ENCODE measurements at regions not wholly inside any gene's neighbourhood (a gene's known extent, or its start where the extent isn't known, plus 50 kb on each side); places are given as distances from the start of the nearest gene placed in this dataset.

DNA sequence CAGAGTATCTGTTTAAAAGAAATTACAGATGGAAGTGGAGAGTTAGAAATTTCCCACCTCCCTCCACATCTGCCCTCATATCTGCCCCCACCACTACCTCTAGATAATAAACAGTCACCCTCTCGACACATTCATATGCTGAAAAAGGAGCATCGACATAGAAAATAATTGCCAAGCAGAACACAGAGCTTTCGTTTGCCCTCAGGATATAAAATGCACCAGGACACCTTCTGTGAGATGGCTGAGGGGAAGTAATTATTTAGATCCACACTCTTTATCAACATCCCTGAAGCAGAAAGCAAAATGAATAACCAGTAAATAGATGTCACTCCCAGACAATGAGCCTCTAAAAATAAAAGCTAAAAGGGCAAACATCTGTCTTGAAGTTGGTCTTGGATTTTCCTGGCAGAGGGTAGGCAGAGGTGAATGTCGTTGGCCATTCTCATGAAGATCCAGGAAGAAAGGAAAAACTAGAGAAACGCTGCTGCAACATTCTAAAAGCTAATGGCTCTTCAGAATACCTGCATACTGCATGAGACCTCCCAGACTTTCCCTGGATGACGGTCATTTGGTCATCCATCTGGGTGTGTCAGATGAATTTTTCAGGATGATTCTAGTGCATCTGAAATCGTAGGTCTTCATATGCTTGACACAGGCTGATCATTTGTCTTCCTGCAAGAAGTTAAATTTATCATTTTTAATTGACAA lies 527.5 kb downstream of the RFC3 start:
- TF ChIP-seq, protein P1, sequence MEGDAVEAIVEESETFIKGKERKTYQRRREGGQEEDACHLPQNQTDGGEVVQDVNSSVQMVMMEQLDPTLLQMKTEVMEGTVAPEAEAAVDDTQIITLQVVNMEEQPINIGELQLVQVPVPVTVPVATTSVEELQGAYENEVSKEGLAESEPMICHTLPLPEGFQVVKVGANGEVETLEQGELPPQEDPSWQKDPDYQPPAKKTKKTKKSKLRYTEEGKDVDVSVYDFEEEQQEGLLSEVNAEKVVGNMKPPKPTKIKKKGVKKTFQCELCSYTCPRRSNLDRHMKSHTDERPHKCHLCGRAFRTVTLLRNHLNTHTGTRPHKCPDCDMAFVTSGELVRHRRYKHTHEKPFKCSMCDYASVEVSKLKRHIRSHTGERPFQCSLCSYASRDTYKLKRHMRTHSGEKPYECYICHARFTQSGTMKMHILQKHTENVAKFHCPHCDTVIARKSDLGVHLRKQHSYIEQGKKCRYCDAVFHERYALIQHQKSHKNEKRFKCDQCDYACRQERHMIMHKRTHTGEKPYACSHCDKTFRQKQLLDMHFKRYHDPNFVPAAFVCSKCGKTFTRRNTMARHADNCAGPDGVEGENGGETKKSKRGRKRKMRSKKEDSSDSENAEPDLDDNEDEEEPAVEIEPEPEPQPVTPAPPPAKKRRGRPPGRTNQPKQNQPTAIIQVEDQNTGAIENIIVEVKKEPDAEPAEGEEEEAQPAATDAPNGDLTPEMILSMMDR (IDR thresholded peaks at IDR 0.05; ENCODE audit: low read depth, low read length), result no peak
- H3K4me3 ChIP-seq (ENCODE audit: low read depth, low read length), result no peak overlapping the region

DNA sequence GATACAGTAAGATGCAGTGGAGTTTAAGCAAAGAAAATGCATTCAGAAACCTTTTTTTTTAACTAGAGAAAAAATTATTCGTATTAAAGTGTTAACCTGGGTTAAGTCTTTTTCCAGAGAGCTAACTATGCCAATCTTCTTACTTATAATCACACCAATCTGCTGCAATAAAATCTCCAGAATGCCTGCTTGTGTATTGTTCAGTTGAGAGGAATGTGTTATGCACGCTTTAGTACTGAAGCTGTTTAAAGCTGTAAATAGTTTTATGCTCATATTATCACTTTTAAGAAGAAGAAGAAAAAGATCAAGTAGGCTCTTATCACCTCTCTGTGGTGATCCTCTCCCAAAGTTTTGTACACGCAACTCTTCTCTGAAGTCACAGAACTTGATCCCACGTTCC lies 528.7 kb downstream of the RFC3 start:
- H3K4me3 ChIP-seq (ENCODE audit: low read depth, low read length), result no peak overlapping the region
- TF ChIP-seq, protein P1 (IDR thresholded peaks at IDR 0.05; ENCODE audit: low read depth, low read length), result no peak

DNA sequence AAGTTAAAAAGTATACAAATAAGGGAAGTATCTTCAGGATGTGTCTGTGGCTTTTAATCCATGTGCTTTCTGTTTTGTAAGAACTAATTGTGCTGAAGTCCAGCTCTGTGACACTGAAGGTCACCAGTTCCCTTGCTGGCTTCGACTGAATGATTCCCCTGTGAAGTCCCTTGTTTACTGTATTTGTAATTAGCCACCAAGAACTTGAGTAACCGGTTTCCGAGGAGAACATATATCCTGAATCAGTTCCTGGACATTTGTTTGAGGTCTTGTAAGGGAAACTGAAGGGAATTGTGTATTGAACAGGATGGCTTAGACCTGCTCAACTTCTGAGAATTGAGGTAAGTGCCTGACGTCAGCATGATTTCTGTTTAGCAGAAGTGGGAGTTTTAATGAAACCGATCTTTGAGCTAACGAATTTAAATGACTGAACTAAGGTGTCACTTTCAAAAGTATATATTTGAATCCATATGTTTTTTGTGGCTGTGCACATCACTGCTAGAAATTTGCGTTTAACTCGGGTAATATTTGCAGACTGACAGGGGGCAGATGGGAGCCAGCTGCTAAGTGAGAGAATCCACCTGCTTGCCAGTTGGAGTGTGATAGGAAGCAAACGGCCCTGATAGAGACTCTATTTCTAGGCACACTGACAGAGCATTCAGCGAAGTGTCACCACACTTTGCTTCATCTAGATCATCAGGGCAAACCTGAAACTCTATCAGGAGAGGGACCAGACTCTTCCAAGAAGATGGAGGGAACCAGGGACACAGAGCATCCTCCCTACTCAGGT lies 530.0 kb downstream of the RFC3 start:
- TF ChIP-seq, protein P1 (IDR thresholded peaks at IDR 0.05; ENCODE audit: low read depth, low read length), result no peak
- no peak overlapping the region for H3K4me3 ChIP-seq (ENCODE audit: low read depth, low read length)

DNA sequence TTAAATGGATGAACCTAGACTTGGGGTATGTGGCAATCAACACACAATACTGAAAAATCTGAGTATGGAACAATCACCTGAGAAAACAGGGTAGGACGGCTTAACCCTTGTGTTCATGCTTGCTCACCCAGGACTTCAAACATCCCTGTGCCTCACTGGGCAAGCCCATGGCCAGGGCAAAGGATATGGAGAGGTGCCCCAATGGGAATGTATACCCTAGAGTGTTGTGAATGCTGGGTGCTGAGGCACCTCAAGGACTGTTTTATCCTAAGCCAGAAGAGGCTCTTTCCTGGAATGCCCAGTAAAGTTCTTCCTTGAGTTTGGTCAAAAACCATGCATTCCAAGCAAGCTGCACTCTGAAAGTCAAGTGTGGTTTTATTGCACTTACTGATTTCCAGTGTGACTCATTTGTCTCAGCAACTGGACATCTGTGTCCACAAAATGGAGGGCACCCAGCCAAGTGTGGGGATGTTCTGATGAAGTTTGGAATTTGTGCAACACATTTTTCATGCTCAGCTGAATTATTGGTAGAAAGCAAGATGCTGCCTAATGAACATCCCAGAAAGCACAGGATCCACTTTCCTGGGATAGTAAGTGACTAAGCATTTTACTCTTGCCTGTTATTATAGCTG lies 531.3 kb downstream of the RFC3 start:
- TF ChIP-seq, protein P1 (IDR thresholded peaks at IDR 0.05; ENCODE audit: low read depth, low read length), result no peak
- no peak overlapping the region for H3K4me3 ChIP-seq (ENCODE audit: low read depth, low read length)

DNA sequence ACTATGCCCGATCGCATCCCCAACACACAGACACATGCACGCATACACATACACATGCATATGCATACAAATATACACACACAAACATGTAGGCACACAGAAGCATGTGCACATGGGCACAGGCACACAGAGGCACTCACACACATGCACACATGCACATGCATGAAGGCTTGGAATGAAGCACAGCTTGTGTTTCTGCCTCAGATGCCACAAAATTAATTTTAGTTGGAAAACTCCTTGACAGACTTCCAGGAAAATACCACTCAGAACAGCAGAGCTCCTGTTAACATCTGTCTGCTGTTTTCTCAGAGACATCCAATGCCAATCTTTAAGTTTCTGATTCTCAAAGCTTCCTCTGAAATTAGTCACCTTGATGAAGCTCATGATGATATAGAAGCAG lies 532.7 kb downstream of the RFC3 start:
- TF ChIP-seq, protein P1 (IDR thresholded peaks at IDR 0.05; ENCODE audit: low read depth, low read length), result no peak
- H3K4me3 ChIP-seq (ENCODE audit: low read depth, low read length), result no peak overlapping the region

DNA sequence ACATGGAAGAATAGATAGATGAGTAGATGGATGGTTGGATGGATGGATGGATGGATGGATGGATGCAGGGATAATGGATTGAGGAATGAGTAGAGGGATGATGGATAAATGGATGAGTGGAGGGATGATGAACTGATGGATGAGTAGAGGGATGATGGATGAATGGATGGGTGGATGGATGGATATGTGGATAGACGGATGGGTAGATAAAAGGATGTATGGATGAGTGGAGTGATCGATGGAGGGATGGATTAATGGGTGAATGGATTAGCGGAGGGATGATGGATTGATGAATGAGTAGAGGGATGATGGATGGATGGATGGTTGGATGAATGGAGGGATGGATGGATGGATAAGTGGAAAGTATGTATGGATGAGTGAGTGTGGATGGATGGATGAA lies 533.2 kb downstream of the RFC3 start:
- no peak overlapping the region for H3K4me3 ChIP-seq (ENCODE audit: low read depth, low read length)
- TF ChIP-seq, protein P1 (IDR thresholded peaks at IDR 0.05; ENCODE audit: low read depth, low read length), result no peak

DNA sequence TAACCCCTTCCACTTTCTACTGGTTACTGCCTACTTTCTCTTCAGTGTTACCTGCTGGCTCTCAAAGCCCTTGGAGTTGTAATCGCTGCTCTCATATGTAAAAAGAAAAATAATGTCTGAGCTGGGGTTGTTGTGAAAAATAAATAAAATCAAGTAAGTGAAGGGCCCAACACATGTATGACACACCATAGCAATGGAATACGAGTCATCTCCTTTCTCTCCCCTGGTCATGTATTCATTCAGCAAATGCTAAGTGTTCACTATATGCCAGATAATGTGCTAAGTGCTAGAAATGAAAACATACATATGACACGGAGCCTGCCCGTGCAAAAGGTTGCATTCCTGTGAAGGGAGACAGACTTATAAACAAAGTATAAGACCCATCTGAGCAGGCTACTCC lies 535.0 kb downstream of the RFC3 start:
- TF ChIP-seq, protein P1 (IDR thresholded peaks at IDR 0.05; ENCODE audit: low read depth, low read length), result no peak
- no peak overlapping the region for H3K4me3 ChIP-seq (ENCODE audit: low read depth, low read length)

All from WI38 (cell line).